ENCODE measurements at regions not wholly inside any gene's neighbourhood (a gene's known extent, or its start where the extent isn't known, plus 50 kb on each side); places are given as distances from the start of the nearest gene placed in this dataset.

- Histone ChIP-seq H3K79me2 (ENCODE audit: insufficient read depth, low read length) (no peaks in the 10 kb centered on the region), H3K4me3 (replicated peaks in 1 of 3; ENCODE audit: insufficient read depth in 1 of 3, low read depth in 2 of 3, low read length in 3 of 3) (no peak overlapping the region), H3K27ac (ENCODE audit: extremely low read length, insufficient read depth, low read length) (no peak overlapping the region), H3K9ac (ENCODE audit: insufficient read depth, low read depth, low read length) (no peak overlapping the region), H3K9me3 (ENCODE audit: low read length) (no peaks in the 10 kb centered on the region), H2AFZ (ENCODE audit: low read length) (no peak overlapping the region), H4K20me1 (ENCODE audit: insufficient read depth, low read length) (no peaks in the 10 kb centered on the region), H3K27me3 (ENCODE audit: control insufficient read depth in 1 of 2, insufficient read depth in 2 of 2, low read length in 2 of 2) (no peaks in the 10 kb centered on the region), H3K36me3 (replicated peaks in 1 of 2; ENCODE audit: control insufficient read depth in 1 of 2, insufficient read depth in 2 of 2, low read length in 2 of 2) (no peaks in the 10 kb centered on the region), H3K4me1 (ENCODE audit: insufficient read depth, low read length) (no peaks in the 10 kb centered on the region), H3K4me2 (ENCODE audit: low read depth, low read length) (no peak overlapping the region)
- ChIA-PET POLR2A (no interaction called here), CTCF (ENCODE audit: low intra/inter-chr PET ratio, low total read pairs) (no interaction called here)
- ATAC-seq (no peak), FAIRE-seq (no peak), DNase-seq (ENCODE audit: low spot score) (no peak)
- 63% methylated on average over 5 of the region's 5 CpGs for WGBS (ENCODE audit: low lambda C conversion rate)
- intact Hi-C loops (cut with micrococcal nuclease; ENCODE audit: unreplicated experiment) (no loop called here), in situ Hi-C loops (cut with HindIII; ENCODE audit: extremely low pct_ligation_motif_present, low pct_unique_long_range_greater_than_20kb) (no loop called here)
- TF ChIP-seq ZNF296 (CRISPR knock-in tag; conservative IDR thresholded peaks at IDR 0.05) (no peak), SIX4 (CRISPR knock-in tag; IDR thresholded peaks at IDR 0.05) (no peak), ZNF326 (CRISPR knock-in tag; IDR thresholded peaks at IDR 0.05; ENCODE audit: borderline replicate concordance) (no peak), PRDM10 (CRISPR knock-in tag; IDR thresholded peaks at IDR 0.05; ENCODE audit: low read depth) (no peak), ARHGAP35 (CRISPR knock-in tag; IDR thresholded peaks at IDR 0.05; ENCODE audit: borderline replicate concordance) (no peak), RERE (CRISPR knock-in tag; IDR thresholded peaks at IDR 0.05; ENCODE audit: low read depth) (no peak), MAFK (conservative IDR thresholded peaks at IDR 0.05 in 1 of 2, IDR thresholded peaks at IDR 0.05 in 1 of 2; ENCODE audit: low read length in 2 of 2) (peak; percentile 73 to 84), MAFF (IDR thresholded peaks at IDR 0.05; ENCODE audit: low read depth, low read length) (peak; percentile 79)
- BruUV-seq (replicated peaks), result no TSS peak
These were observed 282.3 kb upstream of the SEMA3C start for GRCh38 chr7:81201188-81201587.

Data from HepG2 (cell line).